ENCODE measurements at regions not wholly inside any gene's neighbourhood (a gene's known extent, or its start where the extent isn't known, plus 50 kb on each side); places are given as distances from the start of the nearest gene placed in this dataset.

DNA sequence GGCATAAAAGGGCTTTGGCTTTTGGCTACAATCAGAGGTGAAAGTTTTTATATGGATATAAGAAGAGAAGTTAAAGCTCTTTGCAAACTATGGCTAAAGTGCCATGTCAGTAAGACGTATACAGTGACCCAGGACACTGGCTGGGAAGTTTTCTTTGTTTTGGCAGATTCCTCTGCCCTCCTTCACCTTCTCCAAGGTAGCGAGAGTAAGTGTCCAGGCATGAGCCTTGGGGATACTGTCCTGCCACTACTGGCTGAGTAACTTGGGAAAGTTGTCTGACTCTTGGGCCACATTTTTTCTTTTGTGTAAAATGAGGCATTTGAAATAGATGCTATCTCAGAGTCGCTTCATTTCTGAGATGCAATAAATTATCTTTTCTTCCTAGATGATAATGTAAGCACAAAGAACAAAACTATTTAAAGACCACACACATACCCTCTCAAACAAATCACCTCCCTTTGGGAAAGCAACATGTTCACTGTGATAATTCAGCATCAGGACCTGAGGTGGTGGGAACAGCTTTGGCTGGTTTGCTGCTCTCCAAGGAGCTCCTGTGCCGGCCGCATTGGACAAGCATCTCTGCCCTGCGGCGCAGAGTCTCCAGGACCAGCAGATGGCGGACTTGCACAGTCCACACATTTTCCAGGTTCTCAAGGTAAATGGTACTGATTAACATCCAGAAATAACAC is 106.3 kb downstream of the PTCSC3 start:
- 30 to 40% methylated on average over 2 to 4 of the region's 8 CpGs for WGBS, 2 donors (ENCODE audit: low coverage in 1 of 2)
- peaks cover 37% of the 10 kb centered on the region for H3K27me3 ChIP-seq
- peaks cover 0 to 6% (median 2%) of the 10 kb centered on the region in 3 donors for H3K4me1 ChIP-seq
- ATAC-seq: no peak
- no peak overlapping the region for H3K4me3 ChIP-seq
- H3K36me3 ChIP-seq: no peaks in the 10 kb centered on the region
- H3K27ac ChIP-seq: no peak overlapping the region
- no peak for TF ChIP-seq POLR2AphosphoS5 (IDR thresholded peaks at IDR 0.05)
- no peak for TF ChIP-seq EP300 (IDR thresholded peaks at IDR 0.05)
- TF ChIP-seq CTCF (IDR thresholded peaks at IDR 0.05): peak in 1 of 4 experiments; percentile 37
- H3K9me3 ChIP-seq: no peaks in the 10 kb centered on the region

DNA sequence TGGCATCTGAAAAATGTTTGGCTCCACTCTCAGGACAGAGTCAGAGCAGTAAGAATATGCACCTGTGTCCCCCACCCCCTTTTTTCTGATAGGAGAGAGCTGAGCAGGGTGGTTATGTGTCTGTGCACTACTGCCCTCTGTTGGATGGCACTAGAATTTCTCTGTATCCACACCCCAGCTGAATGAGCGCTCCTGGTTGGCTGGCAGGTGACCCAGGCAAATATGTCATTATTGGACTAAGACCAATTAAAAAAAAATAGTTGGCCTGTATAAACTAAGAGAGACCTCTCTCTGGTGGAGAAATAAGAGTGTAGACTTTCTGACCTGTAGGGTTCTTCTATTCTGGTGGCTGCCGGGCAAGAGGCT is 107.0 kb downstream of the PTCSC3 start:
- peaks cover 0 to 6% (median 2%) of the 10 kb centered on the region in 3 donors for H3K4me1 ChIP-seq
- no peaks in the 10 kb centered on the region for H3K36me3 ChIP-seq
- no peak for ATAC-seq
- TF ChIP-seq CTCF (IDR thresholded peaks at IDR 0.05) (peak in 1 of 4 experiments; percentile 36), POLR2AphosphoS5 (IDR thresholded peaks at IDR 0.05) (no peak)
- WGBS, 2 donors (ENCODE audit: low coverage in 1 of 2): 33 to 60% methylated on average over 1 to 2 of the region's 2 CpGs
- peaks cover 37% of the 10 kb centered on the region for H3K27me3 ChIP-seq
- H3K27ac ChIP-seq: no peak overlapping the region
- no peak overlapping the region for H3K4me3 ChIP-seq
- H3K9me3 ChIP-seq: no peaks in the 10 kb centered on the region

DNA sequence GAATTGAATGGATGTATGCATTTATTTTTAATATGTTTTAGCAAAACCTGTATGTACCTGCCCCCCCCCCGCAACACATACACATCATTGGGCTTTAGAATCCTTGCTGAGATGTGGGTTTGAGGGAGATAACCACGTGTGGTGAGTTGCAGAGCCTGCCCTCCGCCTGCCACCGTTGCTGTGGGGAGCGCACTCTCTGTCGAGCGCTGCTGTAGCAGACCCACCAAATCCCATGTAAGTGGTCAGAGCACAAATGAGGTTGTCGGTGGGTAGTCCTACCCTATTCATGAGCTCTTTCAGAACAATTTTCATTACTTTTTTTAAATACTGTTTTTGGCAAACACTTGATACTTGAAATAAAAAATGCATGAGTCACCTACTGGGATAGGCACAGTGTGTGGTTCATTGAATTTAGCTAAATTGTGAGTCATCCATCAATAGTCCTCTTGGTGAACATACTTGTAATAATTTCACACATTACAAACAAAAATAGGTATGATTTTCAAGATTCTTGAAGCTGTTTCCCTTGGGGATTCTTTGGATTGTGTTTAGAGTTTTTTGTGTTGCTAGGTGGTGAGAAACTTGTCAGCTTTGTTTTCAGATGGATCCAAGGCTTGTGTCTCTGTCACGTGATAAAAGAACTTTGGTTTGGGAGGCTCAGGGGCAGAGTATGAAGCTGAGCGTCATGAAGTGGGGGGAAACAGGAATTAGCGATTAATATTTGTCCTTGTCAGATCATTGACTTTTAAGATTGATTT is 107.6 kb downstream of the PTCSC3 start:
- 47 to 54% methylated on average over 11 of the region's 11 CpGs for WGBS, 2 donors (ENCODE audit: low coverage in 1 of 2)
- Histone ChIP-seq H3K9me3 (no peaks in the 10 kb centered on the region), H3K27ac (no peak overlapping the region), H3K27me3 (peaks cover 37% of the 10 kb centered on the region), H3K4me1 (peaks cover 0 to 6% (median 2%) of the 10 kb centered on the region in 3 donors), H3K4me3 (no peak overlapping the region), H3K36me3 (no peaks in the 10 kb centered on the region)
- no peak for ATAC-seq
- TF ChIP-seq EP300 (IDR thresholded peaks at IDR 0.05): no peak
- TF ChIP-seq POLR2AphosphoS5 (IDR thresholded peaks at IDR 0.05): no peak
- no peak for TF ChIP-seq POLR2A (IDR thresholded peaks at IDR 0.05)
- no peak for TF ChIP-seq CTCF (IDR thresholded peaks at IDR 0.05)

- Histone ChIP-seq H3K4me3 (no peak overlapping the region), H3K27ac (no peak overlapping the region), H3K27me3 (peaks cover 29% of the 10 kb centered on the region), H3K4me1 (peaks cover 0 to 6% (median 2%) of the 10 kb centered on the region in 3 donors), H3K9me3 (no peaks in the 10 kb centered on the region), H3K36me3 (no peaks in the 10 kb centered on the region)
- 45 to 51% methylated on average over 4 of the region's 4 CpGs for WGBS, 2 donors (ENCODE audit: low coverage in 1 of 2)
- no peak for ATAC-seq
- TF ChIP-seq EP300 (IDR thresholded peaks at IDR 0.05): no peak
- TF ChIP-seq CTCF (IDR thresholded peaks at IDR 0.05): no peak
- TF ChIP-seq POLR2A (IDR thresholded peaks at IDR 0.05): no peak
- no peak for TF ChIP-seq POLR2AphosphoS5 (IDR thresholded peaks at IDR 0.05)
These were observed 108.9 kb downstream of the PTCSC3 start for GRCh38 chr14:36067428-36068187.

Data from gastroesophageal sphincter (tissue), 4 donors.